SJSA1 (cell line): ENCODE measurements at regions not wholly inside any gene's neighbourhood (a gene's known extent, or its start where the extent isn't known, plus 50 kb on each side); places are given as distances from the start of the nearest gene placed in this dataset.

ENCODE experiments used
- DNase-seq, 2 experiments: peaks; one replicate each; pipeline ENCODE4 v3.0.0-alpha.2; 2015 to 2020; ENCODE audit warnings: low spot score in 2 of 2, low read depth in 1 of 2
- H3K27ac ChIP-seq: fragments of 250-450 bp; sonication (Bioruptor Pico); 2 replicates; pipeline ENCODE4 v1.5.1; 2020; ENCODE audit warnings: mild to moderate bottlenecking, moderate library complexity
- H3K27me3 ChIP-seq: fragments of 250-450 bp; sonication (Bioruptor Pico); replicated peaks from 2 replicates; pipeline ENCODE4 v1.5.1; 2020; ENCODE audit warnings: mild to moderate bottlenecking, moderate library complexity
- H3K36me3 ChIP-seq: fragments of 250-450 bp; sonication (Bioruptor Pico); 2 replicates; pipeline ENCODE4 v1.5.1; 2020; ENCODE audit warnings: mild to moderate bottlenecking
- H3K4me1 ChIP-seq: fragments of 250-450 bp; sonication (Bioruptor Pico); replicated peaks from 2 replicates; pipeline ENCODE4 v1.6.1; 2021; ENCODE audit warnings: mild to moderate bottlenecking
- H3K4me3 ChIP-seq: fragments of 250-450 bp; sonication (Bioruptor Pico); 2 replicates; pipeline ENCODE4 v1.5.1; 2020; ENCODE audit warnings: mild to moderate bottlenecking
- H3K9me3 ChIP-seq: fragments of 250-450 bp; sonication (Bioruptor Pico); replicated peaks from 2 replicates; pipeline ENCODE4 v1.5.1; 2020; ENCODE audit warnings: mild to moderate bottlenecking

DNA sequence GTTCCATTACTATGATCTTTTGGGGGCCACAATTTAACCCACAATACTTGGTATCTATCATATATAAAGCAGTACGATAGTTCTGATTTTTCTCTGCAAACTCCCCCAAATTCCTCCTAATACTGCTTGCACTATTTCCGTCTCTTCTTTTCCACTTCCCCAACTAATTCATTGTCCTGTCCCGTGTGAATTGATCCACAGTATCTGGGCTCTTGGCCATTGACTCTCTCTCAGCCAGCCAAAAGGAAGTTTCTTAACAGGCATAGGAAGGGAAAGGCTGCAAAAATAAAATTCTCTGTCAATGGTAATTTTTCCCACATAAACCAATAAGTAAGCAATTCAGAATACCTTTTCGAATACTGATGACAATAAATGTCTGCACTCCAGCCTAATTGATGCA is 91.7 kb upstream of the DSCAM start:
- Histone ChIP-seq H3K27ac (no peak overlapping the region), H3K9me3 (no peaks in the 10 kb centered on the region), H3K27me3 (no peaks in the 10 kb centered on the region), H3K36me3 (no peaks in the 10 kb centered on the region), H3K4me3 (no peak overlapping the region), H3K4me1 (no peaks in the 10 kb centered on the region)
- DNase-seq = no peak

DNA sequence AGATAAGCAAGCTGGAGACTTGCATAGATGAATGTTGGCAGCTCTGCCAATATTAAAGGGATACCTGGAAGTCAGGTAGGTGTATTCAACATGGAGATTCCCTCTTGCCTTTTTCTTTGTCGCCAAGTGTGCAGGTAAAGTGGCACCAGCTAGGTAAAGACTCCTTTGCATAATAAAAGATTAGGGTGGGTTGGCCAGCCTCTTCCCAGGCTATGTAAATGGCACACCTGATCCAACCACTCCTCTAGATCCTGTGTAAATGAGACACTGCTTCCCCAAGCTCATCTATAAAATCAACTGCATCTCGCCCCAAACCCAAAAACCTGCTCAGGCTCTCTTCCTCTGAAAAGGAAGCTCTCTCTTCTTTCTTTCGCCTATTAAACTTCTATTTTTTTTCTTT is 100.8 kb upstream of the DSCAM start:
- H3K4me3 ChIP-seq = no peak overlapping the region
- no peaks in the 10 kb centered on the region for H3K27me3 ChIP-seq
- no peaks in the 10 kb centered on the region for H3K9me3 ChIP-seq
- no peaks in the 10 kb centered on the region for H3K36me3 ChIP-seq
- H3K4me1 ChIP-seq = no peaks in the 10 kb centered on the region
- no peak for DNase-seq
- H3K27ac ChIP-seq = no peak overlapping the region

DNA sequence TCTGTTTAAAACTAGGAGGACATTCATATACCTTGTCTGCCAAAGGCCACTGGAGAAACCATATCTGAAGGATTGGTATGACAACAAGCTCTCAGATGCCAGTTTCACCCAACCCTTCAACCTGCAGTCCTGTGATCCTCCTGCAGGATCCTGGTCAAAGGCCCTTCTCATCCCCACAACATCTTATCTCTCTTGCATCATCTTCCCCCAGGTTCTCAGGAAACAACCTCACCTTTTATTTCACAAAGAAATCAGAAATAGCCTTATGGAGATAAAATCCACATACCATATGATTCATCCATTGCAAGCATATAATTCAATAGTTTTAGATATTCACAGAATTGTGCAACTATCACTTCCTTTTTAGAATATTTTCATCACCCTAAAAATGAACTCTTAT is 104.0 kb upstream of the DSCAM start:
- Histone ChIP-seq H3K4me3 (no peak overlapping the region), H3K9me3 (no peaks in the 10 kb centered on the region), H3K4me1 (no peaks in the 10 kb centered on the region), H3K27me3 (no peaks in the 10 kb centered on the region), H3K36me3 (no peaks in the 10 kb centered on the region), H3K27ac (no peak overlapping the region)
- DNase-seq = no peak

DNA sequence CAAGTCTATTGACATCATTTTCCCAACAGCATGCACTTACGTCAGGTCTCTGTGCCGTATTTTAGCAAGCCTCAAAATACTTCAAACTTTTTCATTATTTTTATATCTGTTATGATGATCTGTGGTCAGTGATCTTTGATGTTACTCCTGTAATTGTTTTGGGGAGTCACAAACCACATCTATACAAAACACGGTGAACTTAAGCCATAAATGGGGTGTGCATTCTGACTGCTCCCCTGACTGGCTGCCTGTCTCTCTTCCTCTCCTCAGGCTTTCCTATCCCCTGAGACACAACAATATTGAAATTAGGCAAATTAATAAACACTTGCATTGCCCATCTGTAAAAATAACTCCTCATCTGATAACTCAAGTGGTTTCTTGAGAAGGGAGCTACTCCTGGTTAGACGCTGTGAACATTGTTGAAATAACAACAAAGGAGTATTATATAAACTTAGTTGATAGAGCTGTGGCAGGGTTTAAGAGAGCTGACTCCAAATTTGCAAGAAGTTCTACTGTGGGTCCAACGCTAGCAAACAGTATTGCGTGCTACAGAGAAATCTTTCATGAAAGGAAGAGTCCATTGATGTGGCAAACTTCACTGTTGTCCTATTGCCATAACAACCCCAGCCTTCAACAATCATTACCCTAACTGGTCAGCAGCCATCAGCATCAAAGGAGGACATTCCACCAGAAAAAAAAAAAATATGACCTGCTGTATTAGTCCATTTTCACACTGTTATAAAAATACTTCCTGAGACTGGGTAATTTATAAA is 105.8 kb upstream of the DSCAM start:
- DNase-seq = no peak
- no peak overlapping the region for H3K27ac ChIP-seq
- H3K36me3 ChIP-seq = no peaks in the 10 kb centered on the region
- H3K27me3 ChIP-seq = no peaks in the 10 kb centered on the region
- no peaks in the 10 kb centered on the region for H3K9me3 ChIP-seq
- H3K4me3 ChIP-seq = no peak overlapping the region
- no peaks in the 10 kb centered on the region for H3K4me1 ChIP-seq

DNA sequence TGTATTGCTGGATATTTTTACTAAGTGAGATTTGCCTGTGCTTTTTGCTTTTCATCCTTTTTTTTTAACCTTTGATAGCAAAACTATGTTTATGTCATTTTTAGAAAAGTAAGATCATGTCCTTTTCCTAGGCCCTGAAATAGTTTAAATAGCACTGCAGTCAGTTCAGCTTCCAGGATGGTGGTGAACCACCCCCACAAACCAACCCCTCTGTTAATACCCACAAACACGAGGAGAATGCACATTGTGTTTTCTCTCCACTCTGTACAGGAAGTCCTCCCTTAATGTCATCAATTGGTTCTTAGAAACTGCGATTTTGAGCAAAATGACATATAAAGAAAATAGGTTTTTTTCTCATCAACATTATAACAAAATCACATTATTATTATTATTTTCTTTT is 117.7 kb upstream of the DSCAM start:
- Histone ChIP-seq H3K9me3 (no peaks in the 10 kb centered on the region), H3K4me3 (no peak overlapping the region), H3K36me3 (no peaks in the 10 kb centered on the region), H3K27me3 (no peaks in the 10 kb centered on the region), H3K4me1 (no peaks in the 10 kb centered on the region), H3K27ac (no peak overlapping the region)
- no peak for DNase-seq

DNA sequence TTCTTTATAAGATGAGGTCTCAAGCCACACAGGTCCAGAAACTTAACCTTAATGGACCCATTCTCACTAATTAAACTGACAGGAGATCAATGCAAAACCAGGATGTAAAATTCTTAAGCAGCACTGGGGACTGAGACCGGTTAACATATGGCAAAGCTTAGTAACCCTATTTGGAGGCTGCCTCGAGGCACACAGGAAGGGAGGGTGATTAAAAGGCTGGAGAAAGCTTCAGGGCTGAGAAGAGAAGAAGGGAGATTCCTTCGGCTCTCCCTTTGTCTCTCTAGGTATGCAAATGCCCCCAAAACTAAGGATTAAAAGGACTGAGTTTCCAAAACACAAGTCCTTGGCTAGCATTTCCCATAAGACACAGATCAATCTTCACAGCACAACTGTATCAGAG is 120.8 kb upstream of the DSCAM start:
- no peak for DNase-seq
- H3K27me3 ChIP-seq = no peaks in the 10 kb centered on the region
- H3K4me3 ChIP-seq = no peak overlapping the region
- H3K27ac ChIP-seq = no peak overlapping the region
- H3K9me3 ChIP-seq = 0 out of 2 replicates have a peak, but pooled peaks cover under 1% of the 10 kb centered on the region
- H3K36me3 ChIP-seq = no peaks in the 10 kb centered on the region
- H3K4me1 ChIP-seq = no peaks in the 10 kb centered on the region

DNA sequence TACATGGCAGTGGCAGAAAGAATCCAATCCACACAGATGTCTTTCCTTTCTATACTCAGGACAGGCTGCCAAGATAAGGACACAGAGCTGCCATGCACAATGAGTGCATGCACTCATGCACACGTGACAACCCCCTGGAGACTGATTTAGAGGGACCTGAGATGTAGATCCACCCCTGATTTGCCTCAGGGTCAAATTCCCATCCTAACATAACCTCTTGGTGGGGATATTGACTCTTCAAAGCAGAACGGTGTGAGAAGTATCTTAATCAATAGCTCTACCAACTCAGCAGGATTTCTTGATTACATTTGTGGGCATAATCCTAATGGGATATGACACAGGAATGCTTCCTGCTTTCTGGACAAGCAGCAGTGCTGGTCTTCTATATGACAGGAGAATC is 125.2 kb upstream of the DSCAM start:
- Histone ChIP-seq H3K36me3 (no peaks in the 10 kb centered on the region), H3K9me3 (peaks cover 3% of the 10 kb centered on the region; the same call in 1 of the 2 replicates), H3K27ac (no peak overlapping the region), H3K27me3 (no peaks in the 10 kb centered on the region), H3K4me1 (no peaks in the 10 kb centered on the region), H3K4me3 (no peak overlapping the region)
- DNase-seq = no peak

DNA sequence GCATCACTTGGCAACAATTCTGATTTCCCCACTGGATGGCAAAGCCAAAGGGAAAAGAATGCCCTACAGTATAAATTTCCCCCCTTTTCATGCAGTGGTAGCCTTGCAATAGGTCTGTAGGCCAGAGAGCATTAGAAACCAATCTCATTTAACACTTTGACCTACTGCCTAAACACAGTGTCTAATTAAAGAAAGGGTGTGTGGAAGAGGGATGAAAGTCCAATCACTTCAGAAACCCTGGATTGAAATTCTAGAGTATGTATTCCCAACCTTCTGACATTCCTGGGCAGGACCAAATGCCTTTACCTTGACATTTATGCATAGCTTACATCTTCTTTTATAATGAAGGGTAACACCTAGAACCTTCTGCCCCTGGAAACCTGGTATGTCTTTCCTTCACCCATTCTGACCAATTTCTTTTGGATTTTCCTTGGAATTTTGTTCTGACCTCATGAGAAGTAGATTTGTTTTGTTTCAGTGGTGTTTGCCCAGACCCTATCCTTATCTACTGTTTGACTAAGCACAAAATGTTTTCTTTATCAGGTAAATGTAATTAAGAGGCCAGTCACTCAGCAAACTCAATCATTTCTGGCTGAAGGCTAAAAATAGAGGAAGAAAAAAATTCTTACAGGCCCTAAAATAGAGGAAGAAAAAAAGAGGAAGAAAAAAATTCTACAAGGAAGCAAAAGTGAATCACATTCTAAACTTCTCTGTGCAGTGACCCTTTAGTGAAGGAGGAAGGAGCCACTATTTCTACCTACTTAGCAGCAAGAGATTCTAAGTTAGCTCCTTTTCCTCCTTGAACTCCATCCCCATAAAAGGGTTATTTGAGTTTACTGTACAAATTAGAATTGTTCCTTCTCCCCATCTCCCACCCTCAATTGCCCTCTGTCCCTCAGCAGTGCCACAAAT is 129.5 kb upstream of the DSCAM start:
- Histone ChIP-seq H3K36me3 (no peaks in the 10 kb centered on the region), H3K27ac (no peak overlapping the region), H3K4me1 (no peaks in the 10 kb centered on the region), H3K9me3 (peaks cover 3% of the 10 kb centered on the region), H3K27me3 (no peaks in the 10 kb centered on the region), H3K4me3 (no peak overlapping the region)
- no peak for DNase-seq

DNA sequence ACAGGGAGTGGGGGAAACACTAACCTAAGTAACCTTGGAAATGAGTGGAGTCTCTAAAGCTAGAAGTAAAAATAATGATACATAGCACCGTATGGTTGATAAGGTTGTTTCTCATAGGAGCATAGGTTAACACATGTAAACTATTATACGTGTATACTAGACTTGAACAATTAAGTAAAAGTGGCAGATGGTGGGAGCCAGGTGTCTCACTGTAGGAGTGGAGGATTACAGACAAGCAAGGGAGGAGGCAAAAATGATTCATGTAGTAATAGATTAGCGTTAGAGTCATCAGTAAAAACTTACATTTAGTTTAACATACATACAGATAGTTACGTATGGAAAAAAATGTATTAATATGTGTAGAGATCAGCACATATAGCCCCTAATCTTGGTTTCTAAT is 138.4 kb upstream of the DSCAM start:
- DNase-seq = no peak
- Histone ChIP-seq H3K27me3 (no peaks in the 10 kb centered on the region), H3K4me3 (no peak overlapping the region), H3K4me1 (no peaks in the 10 kb centered on the region), H3K27ac (no peak overlapping the region), H3K36me3 (no peaks in the 10 kb centered on the region), H3K9me3 (no peaks in the 10 kb centered on the region; the same call in 1 of the 2 replicates)

DNA sequence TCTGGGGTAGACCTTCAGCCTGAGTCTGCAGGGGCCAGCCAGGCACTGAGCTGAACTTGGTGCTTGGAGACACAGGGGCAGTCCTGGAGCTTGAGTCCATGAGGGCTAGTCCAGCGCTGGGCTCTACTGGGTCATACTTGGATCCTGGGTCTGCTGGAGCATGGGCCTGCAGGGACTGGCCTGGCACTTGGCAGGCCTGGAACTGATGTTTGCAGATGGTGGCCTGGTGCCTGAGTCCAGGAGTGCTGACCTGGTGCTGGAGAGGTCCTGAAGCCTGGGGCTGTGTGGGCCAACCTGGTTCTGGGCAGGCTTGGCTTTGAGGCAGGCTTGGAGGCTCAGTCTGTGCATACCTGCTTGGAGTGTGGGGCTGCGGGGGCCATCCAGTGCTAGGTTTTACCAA is 143.4 kb upstream of the DSCAM start:
- no peaks in the 10 kb centered on the region for H3K4me1 ChIP-seq
- H3K36me3 ChIP-seq = no peaks in the 10 kb centered on the region
- no peak overlapping the region for H3K4me3 ChIP-seq
- no peaks in the 10 kb centered on the region for H3K27me3 ChIP-seq
- H3K27ac ChIP-seq = no peak overlapping the region
- no peak for DNase-seq
- no peaks in the 10 kb centered on the region; the same call in 1 of the 2 replicates for H3K9me3 ChIP-seq

DNA sequence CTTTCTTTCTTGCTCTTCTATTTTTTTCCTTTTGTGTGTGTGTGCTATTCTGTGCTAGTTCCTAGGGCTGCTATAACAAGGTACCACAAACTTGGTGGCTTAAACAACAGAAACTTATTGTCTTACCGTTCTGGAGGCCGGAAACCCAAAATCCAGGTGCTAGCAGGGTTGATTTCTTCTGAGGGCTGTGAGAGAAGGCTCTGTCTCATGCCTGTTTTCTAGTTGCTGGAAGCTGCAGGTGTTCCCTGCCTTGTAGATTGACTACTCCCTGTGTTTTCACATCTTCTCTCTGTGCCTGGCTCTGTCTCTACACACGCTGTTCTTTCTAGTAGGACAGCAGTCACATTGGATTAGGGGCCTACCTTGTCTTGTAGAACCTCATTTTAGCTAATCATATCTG is 150.9 kb upstream of the DSCAM start:
- Histone ChIP-seq H3K4me1 (no peaks in the 10 kb centered on the region), H3K27me3 (no peaks in the 10 kb centered on the region), H3K36me3 (no peaks in the 10 kb centered on the region), H3K9me3 (no peaks in the 10 kb centered on the region; the same call in 1 of the 2 replicates), H3K27ac (no peak overlapping the region), H3K4me3 (no peak overlapping the region)
- no peak for DNase-seq

DNA sequence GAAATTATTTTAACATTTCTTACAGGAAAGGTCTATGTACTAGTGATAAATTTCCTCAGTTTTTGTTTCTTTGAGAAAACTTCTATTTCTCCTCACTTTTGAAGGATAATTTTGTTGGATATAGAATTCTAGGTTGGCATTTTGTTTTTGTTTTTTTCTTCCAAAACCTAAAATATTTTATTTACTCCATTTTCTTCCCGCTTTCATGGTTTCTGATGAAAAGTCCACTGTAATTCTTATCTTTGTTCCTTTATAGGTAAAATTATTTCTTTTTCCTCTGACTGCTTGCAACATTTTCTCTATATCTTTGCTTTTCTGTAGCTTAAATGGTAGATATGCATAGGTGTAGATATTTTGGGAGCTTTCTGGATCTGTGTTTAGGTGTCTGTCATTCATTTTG is 153.9 kb upstream of the DSCAM start:
- H3K4me1 ChIP-seq = no peaks in the 10 kb centered on the region
- H3K27me3 ChIP-seq = no peaks in the 10 kb centered on the region
- H3K36me3 ChIP-seq = no peaks in the 10 kb centered on the region
- no peak overlapping the region for H3K4me3 ChIP-seq
- no peak overlapping the region for H3K27ac ChIP-seq
- H3K9me3 ChIP-seq = no peaks in the 10 kb centered on the region
- no peak for DNase-seq

DNA sequence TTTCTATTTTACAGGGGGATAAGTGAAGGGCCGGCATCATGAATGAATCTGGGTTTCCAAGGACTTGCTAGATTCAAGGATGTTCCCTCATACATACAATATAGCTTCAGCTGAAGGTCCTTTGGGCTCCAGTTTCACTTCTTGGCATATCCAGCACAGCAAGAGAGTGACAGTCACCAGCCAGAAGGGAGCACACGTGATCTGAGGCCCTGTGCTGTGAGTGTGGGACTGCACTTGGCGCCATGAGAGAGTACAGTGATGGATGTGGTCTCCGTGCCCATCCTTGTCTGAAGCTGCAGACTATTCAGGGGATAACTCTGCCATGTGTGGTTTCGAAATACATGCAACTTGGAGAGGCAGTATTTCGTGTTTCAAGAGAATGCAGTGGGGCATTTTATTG is 159.7 kb upstream of the DSCAM start:
- Histone ChIP-seq H3K9me3 (no peaks in the 10 kb centered on the region), H3K27me3 (no peaks in the 10 kb centered on the region), H3K36me3 (no peaks in the 10 kb centered on the region), H3K27ac (no peak overlapping the region), H3K4me1 (no peaks in the 10 kb centered on the region), H3K4me3 (no peak overlapping the region)
- DNase-seq = no peak

DNA sequence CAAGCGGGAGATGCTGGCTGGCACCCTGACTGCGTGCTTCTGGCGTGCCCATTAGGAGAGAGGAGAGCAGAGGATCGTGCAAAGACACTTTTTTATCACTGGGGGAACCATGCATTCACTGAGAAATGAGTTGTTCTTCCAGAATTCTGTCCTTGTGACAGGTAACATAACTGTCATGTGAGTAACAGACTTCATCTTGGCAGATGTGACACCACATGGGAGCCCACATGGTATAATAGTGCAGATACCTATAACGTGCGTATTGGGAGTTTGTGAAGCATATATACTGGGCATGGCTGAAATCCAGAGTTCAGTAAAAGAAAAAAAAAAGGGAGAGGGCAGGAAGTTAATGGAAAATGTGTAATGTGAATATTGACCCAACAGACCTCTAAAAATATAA is 159.6 kb upstream of the BACE2 start:
- H3K4me1 ChIP-seq = no peaks in the 10 kb centered on the region
- DNase-seq = no peak
- no peaks in the 10 kb centered on the region for H3K27me3 ChIP-seq
- H3K36me3 ChIP-seq = no peaks in the 10 kb centered on the region
- H3K27ac ChIP-seq = no peak overlapping the region
- no peak overlapping the region for H3K4me3 ChIP-seq
- H3K9me3 ChIP-seq = no peaks in the 10 kb centered on the region
